ENCODE measurements at regions not wholly inside any gene's neighbourhood (a gene's known extent, or its start where the extent isn't known, plus 50 kb on each side); places are given as distances from the start of the nearest gene placed in this dataset.

DNA sequence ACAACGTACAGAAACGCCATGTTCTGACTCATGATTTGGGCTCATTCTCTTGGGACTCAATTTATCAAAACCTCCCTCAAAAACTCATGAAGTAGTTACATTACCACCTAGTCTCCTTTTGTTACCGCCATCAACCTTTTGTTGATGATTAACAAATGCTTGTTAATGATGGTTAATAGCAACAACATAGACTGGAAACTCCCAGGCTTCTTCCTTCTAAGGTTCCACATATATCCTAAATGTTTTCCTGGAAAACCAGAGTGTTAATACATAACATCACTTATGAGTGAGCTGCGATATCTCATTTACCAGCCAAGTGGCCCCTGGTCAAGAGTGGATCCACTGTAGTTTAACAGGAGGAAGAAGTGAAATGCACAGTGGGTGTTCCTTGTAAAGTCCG is 176.3 kb downstream of the ERMARD start (continued):
- TF ChIP-seq, protein P1, sequence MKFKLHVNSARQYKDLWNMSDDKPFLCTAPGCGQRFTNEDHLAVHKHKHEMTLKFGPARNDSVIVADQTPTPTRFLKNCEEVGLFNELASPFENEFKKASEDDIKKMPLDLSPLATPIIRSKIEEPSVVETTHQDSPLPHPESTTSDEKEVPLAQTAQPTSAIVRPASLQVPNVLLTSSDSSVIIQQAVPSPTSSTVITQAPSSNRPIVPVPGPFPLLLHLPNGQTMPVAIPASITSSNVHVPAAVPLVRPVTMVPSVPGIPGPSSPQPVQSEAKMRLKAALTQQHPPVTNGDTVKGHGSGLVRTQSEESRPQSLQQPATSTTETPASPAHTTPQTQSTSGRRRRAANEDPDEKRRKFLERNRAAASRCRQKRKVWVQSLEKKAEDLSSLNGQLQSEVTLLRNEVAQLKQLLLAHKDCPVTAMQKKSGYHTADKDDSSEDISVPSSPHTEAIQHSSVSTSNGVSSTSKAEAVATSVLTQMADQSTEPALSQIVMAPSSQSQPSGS (IDR thresholded peaks at IDR 0.05; ENCODE audit: low read length), result no peak
- TF ChIP-seq POU5F1 (IDR thresholded peaks at IDR 0.05; ENCODE audit: low read depth, low read length) (no peak), EGR1 (IDR thresholded peaks at IDR 0.05; ENCODE audit: borderline replicate concordance, low read depth, low read length) (no peak), TEAD4 (IDR thresholded peaks at IDR 0.05; ENCODE audit: low read depth, low read length) (no peak)

Data from H1 (cell line).